SIG-M5 treated with dmso at 0.1 percent for 504 hours (cell line): ENCODE measurements at regions not wholly inside any gene's neighbourhood (a gene's known extent, or its start where the extent isn't known, plus 50 kb on each side); places are given as distances from the start of the nearest gene placed in this dataset.

Experiments used
- DNase-seq: peaks from one replicate; lab custom pipeline; 2025; ENCODE audit not compliant: unreplicated experiment; lab: John Stamatoyannopoulos, UW

DNA sequence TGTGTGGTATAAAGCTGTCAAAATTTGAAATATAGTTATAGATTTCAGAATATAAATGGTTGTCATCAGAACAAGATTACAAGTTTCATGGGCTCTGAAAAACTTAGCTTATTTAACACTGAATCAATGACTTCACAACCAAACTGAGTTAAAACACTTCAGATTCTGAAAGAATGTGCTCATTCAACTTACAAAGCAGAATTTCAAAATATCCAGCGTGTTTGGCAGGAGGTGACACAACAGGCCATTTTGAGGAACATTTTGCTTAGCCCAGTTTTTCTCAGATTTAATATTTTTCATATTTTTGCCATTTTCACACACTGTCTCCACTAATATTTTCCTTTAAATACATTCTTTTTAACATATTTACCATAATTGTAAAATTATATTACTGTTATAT lies 781.1 kb downstream of the TUSC7 start:
- DNase-seq: no peak

DNA sequence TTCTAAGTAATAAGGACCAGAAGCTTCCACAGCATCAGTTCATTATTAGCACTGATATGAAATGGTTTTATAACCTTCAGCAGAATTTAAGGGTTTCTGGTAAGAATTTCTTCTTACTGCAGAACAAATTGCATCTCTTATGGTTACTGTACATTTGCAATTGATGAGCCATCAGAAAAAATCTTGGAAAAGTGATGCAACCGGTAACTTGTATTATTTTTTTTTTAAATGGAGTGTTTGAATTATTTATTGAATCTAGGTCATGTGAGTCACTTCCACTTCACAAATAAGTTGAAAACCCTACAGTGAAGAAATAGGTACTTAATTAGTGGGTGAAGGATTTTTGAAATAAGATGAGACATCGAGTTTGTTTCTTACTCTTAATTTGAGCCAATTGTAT lies 786.0 kb downstream of the TUSC7 start:
- DNase-seq: no peak

DNA sequence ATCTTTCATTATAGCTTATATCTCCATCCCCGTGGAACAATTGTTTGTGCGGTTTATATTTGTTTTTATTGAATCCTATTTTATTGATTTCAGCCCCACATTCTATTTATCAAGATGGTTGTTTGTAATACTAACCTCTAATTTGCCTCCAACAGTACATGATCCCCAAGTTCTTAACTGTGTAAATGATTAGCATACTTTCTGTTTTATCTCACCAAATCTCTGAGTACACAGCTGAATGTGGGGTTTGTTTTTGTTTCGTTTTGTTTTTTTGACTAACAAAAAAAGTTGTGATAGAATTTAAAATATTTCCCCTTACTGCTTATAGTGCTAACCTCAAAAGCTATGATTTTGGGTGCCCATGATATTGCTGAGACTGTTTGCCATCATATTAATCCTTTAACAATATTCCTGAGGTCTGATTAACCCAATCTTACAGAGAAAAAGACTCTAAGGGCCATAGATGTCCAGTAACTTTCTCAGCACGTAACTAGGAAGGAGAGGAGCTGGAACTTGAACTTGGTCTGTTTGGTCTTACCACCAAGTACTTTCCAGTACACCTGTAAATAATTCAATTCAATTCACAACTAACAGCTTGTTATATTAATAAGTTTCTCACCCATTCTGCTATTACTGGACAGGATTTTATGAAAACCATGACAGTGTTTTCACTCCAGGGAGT lies 789.8 kb downstream of the TUSC7 start:
- no peak for DNase-seq

DNA sequence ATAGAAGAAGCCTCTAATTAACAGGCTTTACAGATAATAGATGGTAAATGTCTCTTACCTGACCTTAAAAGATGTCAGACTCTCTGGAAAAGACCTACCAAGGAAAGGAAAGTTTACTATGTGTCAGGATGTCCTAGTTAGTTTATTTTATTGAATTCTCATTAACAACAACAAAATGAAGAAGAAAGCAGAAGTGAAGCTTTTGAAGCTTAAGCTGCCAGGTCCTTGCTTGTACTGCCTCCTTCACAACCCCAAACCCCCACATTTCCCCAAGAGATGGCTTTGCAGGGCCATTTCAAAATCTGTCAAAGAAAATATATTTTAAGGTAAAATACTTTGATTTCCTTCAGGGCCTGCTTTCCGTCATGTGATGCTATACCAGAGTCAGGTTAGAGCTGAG lies 798.4 kb downstream of the TUSC7 start:
- DNase-seq: no peak

DNA sequence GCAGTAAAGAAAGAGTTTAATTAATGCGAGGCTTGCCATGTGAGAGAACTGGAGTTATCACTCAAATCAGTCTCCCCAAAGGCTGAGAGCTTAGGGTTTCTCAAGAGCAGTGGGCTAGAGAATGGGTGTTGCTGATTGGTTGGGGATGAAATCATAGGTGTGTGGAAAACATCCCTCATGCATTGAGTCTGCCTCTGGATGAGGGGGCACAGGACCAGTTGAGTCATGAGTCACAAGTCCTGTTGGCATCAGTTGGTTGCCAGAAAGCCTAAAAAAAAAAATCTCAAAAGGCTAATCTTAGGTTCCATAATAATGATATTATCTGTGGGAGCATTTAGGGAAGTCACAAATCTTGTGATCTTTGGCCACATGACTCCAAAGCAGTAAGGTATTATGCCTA lies 800.3 kb downstream of the TUSC7 start:
- no peak for DNase-seq

DNA sequence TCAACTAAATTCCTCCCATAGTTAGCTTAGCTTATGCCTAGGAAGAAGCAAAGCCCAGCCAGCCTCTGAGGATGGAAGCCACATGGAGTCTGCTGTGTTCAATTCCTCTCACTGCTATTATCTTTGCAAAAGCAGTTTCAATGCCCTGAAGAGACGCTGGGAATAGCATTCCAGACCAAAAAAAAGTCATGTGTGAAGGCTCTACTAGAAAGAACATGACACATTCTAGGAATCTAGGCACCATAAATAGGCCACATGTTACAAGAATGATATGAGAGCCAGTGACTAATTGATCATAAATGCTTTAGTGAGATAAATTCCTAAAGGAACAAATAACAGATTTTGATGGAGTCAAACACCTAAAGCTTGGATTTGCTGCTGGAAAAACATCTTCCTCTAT lies 800.8 kb downstream of the TUSC7 start:
- DNase-seq: no peak

DNA sequence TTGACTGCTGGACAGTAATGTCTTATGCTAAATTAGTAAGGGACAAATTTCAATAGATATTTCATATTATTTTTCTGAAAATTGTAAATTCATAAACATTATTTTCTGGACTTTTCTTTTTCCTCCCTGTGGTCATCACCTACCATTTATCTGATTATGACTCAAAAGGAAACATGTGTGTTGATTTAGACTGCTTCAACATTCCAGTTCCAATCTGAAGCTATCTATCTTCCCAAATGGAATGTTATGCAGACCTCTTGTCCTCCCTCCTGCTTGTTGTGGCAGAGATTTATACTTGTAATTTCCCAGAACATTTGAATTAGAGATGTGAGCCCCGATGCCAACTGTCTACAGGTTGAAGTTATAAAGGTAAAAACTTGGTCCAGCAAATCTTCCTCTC lies 803.4 kb downstream of the TUSC7 start:
- DNase-seq: no peak

DNA sequence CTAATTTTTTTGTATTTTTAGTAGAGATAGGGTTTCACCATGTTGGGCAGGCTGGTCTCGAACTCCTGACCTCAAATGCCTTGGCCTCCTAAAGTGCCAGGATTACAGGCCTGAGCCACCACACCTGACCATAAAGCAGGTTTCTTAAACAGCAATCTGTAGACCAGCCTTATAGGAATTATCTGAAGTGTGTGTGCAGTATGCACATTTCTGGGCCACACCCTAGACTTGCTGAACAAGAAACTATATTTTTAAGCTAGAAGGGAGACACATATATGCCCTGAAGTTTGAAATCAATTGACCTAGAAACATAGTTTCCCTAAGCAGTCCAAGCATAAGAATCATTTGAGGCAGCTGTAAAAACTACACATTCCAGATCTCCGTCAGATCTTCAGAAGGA lies 805.7 kb downstream of the TUSC7 start:
- DNase-seq: no peak

DNA sequence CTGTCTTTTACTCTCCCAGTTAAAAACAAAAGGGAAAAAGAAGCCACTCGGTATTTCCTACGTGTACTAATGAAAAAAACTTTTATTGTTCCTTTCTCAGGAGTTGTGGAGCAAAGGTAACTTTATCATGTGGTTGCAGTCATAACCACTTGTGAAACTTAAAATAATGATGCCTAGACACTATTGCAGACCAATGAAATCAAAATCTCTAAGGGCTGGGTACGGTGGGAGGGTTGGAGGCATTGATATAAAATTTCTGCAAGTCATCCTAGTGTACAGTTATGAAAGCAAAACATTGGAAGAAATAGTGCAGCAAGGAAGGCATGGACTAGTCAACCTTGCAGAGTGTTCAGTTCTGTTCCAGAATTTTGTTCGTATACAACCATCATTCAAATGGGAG lies 808.8 kb downstream of the TUSC7 start:
- no peak for DNase-seq

DNA sequence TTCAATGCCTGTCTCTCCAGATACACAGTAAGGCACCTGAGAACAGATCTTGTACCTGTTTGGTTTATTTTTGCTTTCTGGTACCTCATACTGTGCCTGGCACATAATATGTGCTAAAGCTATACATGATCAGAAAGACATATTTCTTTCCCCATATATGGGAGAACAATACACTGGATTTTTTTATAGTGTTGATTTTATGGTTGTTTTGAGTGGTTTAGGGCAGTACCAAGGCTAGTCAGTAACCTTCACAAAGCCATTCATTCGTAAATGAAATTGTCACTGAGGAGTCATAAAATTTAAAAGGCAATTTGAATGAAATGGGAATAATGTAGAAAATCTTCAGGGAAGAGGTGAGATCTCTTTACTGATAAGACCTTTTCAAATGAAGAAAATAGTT lies 810.2 kb downstream of the TUSC7 start:
- DNase-seq: no peak

DNA sequence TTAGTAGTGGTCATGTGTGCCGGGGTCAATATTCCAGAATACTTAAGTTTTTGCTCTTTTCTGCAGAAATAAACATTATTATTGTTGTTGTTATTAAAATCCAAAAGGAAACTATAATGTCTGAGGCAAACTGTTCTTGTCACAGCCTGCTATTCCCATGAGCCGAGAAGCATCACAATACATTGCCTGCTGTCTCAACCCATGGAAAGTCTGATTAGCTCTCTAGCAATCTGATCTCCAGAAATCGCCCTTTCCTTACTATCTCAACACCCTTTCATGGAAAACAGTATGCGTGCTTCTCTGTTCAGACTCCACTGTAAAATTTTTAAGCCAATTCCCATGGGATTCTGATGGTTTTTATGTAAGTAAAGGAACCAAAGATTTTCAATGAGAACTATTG lies 811.0 kb downstream of the TUSC7 start:
- no peak for DNase-seq

DNA sequence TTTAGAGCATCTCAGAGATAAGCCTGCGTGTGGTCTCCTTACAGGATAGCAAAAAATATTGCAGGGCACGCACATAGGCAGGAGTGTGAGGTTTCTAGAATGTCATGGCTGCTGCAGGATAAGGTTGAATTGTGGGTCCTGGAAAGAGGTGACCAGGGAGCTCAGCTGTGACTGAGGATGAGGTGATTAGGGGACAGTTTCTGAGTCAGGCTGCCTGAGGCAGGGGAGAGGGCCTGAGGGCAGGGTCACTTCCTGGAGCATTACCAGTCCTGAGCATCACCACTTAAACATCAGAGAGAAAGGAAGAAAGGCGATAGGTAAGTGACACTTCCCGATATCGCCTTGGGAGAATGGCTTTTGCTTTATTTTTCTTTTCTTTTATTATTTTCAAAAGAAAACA lies 813.8 kb downstream of the TUSC7 start:
- DNase-seq: no peak

DNA sequence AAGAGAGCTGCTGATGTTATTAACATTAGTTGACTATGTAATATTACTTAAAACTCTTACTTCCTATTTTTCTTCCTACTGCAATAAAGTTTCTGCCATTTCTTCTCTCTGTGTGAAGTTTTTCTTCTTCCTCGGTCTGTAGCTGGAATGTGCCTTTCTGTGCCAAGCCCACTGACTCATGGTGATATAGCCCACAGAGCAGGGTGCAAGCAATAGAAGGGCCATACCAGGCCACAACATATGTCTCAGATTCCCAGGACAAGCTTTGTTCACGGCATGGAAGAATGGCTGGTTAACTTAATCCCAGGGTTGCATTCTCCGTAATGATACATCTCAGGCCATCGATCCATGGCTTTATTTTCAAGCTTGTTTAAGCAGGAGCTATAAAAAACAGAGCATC lies 815.3 kb downstream of the TUSC7 start:
- no peak for DNase-seq

DNA sequence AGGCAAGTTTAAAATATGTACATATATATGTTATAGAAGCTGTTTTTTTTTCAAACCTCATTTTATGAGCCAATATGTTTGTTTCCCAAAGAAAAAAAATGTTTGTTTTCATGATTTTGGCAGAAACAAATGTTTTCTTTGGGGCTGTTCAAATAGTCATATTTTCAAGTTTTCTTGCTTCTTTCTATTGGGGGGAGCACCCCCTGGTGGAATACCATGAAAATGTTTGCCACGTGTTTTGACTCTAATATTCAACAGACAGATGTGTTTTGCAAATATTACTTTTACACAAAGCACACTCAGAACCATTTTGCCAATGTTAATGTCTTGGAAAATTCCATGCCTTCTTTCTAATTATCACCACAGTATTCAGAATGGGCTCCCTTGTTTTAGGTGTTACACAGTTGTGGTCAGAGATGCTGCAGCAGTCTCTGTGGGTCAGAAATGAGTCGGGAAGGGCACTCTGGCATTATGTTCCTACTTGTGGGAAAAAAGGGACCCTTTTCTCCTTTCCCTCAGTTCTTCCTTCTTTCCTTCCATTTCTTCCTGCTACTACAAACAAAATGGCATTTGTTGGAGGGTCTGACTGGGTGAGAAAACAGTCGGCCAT lies 817.0 kb downstream of the TUSC7 start:
- DNase-seq: peak; percentile 29

DNA sequence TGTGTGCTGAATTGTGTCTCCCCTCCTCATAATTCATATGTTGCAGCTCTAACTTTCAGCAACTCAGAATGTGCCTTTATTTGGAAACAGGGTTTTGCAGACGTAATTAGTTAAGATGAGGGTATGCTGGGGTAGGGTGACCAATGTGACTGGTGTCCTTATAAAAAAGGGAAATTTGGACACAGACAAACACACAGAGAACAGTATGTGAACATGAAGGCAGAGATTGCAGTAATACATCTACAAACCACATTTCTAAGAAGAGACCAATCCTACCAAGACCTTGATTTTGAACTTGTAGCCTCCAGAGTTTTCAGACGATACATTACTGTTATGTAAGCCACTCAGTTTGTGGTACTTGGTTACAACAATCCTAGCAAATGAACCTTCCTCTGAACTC lies 817.8 kb downstream of the TUSC7 start:
- DNase-seq: no peak

DNA sequence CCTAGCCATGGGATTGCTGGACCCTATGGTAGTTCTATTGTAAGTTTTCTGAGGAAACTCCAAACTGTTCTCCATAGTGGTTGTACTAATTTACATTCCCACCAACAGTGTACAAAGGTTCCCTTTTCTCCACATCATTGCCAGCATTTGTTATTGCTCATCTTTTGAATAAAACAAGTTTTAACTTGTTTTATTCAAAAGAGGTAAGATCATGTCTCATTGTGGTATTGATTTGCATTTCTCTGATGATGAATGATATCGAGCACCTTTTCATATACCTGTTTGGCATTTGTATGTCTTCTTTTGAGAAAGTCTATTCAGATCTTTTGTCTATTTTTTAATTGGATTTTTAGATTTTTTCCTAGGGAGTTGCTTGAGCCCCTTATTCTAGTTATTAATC lies 819.1 kb downstream of the TUSC7 start:
- no peak for DNase-seq

DNA sequence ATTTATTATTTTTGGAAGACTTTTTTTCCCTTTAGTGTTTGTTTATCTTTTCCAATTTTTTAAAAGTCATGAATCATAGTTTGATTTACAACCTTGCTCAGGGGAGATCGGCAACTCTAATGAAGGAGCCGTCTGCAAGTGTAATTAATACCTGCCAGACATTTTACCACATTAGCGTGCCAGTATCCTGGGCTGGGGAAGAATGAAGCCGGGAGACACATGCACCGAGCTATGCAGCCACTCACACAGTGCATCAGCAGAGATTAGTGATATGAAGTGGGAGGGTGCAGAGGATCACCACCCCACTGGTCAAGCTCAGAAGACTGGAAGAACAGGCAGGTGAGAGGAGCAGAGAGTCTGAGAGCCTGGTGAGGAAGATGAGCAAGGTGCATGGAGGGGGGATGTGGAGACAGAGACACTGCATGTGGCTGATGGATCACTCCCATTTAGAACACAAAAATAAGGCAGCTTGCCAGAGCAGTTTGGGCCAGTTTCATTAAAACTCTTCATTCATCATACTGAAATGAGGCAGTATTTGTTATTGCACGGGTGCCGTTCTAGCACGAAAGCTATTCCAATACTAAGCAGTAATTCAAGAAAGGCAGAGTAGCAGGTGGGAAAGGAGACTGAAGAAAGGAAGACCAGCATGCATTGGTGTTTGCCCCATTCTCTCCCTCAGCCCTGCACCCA lies 821.6 kb downstream of the TUSC7 start:
- no peak for DNase-seq

DNA sequence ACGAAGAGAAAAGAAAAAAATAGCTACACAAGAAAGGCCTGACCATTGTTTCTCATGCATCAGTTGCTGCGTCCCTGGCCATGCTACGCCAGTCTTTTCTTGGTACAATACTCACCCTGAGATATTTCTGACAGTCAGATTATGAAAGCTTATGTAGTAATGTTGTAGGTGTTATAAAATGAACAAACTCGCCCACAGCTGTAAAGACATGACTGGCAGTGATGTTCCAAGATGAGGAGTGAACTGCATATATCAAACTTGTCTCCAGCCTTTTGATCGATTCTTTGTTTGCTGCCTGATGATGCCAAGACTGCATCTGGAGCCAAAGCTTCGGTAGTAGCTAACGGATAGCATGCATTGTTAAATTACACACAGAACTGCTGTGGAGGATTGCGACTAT lies 822.7 kb downstream of the TUSC7 start:
- DNase-seq: no peak

DNA sequence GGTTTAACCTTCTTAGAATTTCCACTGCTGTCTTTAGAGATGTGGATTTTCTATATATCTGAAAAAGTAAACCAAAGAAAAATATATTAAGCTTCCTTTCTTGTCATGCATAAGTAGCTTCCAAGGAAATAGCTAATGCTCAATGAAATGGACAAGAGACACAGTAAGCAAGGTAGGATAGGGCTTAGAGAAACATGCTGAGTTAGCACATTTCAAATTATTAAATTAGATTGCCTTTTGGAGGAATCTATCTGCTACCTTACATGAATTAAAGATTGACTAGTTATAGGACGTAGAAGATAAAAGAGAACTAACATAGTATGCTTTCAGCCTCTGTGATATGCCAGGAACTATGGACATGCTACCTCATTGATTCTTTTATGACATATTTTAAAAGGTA lies 824.6 kb downstream of the TUSC7 start:
- DNase-seq: no peak

DNA sequence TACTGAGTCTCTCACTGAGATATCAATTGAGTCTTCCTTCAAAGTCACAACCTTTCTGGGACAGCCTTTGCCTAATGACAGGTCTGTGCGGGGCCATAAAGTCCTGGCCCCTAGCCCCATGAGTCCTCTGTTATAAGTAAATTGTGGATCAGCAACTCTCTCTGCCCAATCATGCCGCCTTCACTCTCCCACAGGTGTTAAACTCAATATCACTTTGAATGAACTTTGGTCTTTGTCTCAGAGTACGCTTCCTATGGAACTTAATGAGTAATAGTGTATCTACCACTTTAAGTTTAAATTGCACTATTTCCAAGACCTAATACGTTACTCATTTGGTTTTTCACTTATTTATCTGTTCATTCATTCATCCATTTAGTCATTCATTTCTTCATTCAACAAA lies 826.4 kb downstream of the TUSC7 start:
- DNase-seq: no peak

DNA sequence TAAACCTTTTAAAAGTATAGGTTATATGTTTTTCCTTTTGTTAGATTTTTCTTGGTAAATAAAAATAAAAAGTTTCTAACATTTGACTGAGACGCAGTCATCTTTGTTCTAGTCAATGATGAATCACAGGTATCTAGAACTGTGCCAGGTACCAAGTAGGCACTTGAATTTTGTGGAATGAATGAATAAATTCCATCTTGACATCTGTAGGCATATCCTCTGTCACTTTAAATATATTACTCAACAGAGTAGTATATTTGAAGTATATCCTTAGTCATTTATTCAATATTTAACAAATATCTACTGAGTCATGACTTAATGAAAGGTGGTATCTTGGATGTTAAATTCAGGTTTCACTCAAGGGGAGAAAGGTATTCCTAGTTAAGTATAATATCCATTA lies 828.4 kb downstream of the TUSC7 start:
- DNase-seq: no peak

DNA sequence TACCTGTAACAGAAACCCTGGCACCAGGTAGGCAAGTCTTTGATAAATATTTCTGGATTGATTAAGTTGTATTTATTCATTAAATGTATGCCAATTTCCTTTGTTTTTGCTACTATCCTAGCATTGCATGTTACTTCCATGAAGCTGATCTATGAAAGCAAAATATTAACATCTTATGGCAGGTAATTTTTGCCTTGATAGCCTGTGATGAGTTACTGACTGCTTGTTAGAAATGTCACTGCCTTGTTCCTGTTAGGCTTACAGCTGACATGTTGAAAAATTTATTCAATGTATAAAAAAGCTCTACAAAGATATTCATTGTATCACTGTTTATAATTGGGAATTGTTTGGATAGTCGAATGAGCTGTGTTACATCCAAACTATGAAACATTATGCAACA lies 830.1 kb downstream of the TUSC7 start:
- no peak for DNase-seq

DNA sequence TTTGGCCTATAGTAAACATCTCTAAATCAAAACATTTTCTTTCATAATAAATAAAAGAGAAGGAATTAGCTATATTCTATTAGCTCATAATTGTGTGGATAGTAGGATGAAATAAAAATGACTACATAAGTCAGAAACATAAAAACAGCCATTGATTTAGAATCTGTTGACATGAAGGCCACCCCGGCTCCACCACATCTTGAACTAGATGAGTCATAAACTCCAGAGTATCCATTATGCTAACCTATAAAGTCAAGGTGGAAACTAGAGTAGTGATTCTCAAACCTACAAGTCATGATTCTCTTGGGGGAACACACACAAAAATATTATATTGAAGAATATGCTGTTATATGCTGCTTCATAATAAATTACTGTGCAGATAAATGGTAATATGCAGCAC lies 831.0 kb downstream of the TUSC7 start:
- no peak for DNase-seq
